ENCODE measurements at regions not wholly inside any gene's neighbourhood (a gene's known extent, or its start where the extent isn't known, plus 50 kb on each side); places are given as distances from the start of the nearest gene placed in this dataset.

- DNase-seq = no peak
Measured at GRCh38 chr3:151992326-151993041, 119.0 kb downstream of the SUCNR1 start.

DNA sequence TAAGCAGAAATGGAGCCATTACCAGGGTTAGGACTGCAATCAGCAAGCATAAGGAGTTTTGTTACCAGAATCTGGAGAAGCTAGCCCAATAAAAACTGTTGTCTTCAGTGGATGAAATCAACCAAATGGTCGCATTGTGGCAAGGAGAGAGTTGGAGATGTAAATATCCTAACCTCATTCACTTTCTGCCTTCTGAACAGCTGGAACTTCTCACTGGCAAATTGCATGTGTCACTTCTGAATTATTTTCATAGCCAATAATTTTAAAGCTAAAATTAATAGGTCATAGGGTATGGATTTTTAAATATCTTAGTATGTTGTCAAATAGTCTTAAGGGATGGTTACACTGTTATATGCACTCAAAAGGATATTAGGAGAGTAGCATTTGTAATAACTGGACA is 121.6 kb downstream of the SUCNR1 start:
- no peak for DNase-seq

DNA sequence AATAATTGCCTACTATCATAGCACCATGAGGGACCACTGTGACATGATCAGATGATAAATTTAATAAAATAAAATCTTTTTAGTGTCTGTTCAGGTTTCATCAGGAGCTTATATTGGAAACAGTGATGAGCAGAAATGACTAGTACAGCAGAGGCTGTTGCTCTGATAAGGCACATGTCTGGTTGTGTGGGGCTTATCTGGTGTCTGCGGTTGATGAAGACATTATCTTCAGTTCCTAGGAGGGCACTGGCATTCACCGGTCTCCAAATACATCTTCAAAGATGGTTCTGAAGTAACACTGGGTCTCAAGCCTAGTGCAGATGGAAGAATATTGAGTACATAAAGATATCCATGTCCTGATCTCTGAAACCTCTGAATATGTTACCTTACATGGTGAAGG is 125.3 kb downstream of the SUCNR1 start:
- DNase-seq = no peak

DNA sequence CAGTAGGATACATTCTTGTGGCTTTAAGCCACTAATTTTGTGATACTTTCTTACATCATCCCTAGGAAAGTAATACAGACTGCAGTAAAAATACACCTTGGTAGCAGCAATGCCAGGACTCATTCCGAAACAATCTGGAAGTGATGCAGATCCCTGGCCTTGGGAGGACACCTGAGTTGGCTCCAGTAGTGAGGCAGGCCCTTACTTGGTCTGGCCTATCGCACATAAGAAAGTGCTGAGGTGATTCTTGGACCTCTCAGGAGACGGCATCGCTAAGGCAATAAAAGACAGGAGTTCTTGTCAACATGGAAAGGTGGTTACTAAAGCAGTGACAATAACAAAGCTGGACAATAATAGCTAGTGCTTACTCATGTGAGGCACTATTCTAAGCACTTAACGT is 126.5 kb downstream of the SUCNR1 start:
- no peak for DNase-seq

DNA sequence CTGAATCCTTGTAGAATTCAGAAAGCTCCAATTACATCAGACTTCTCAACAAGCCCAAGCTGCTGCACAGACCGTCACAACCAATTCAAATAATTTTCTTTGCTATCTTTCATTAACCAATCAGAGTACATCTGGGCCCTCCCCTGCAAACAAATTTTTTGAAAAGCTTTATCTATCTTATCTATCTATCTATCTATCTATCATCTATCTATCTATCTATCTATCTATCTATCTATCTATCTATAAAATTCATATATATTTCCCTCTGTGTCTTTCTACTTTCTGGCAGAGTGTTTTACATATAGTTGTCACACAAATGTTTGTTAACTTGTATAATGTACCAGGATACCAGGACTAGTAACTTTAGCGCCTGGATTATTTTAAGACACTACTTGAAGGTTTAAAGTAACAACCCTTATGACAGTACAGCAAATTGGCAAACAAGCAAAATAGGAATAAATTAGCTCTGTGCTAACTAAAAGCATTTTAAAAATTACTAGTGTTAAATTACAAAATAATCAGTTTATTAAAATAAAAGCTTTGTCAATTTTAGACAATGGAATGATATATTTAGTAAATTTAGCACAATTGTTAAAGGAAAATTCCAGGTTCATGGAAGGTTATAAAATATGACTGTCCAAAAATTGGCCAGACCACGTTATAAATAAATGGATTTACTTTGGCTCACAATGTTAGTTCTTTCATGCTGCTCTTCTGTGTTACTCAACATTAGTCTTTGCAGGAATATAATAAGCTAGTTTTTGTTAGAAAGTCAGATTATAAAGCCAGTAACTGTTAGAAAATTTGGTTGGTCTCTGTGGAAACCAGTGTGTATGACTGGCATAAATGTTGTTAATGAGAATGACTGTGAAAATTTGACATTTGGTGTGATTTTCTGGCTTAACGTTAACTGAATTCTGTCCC is 138.6 kb downstream of the SUCNR1 start:
- DNase-seq = no peak

- DNase-seq = no peak
Measured at GRCh38 chr3:152019508-152019907, 146.1 kb downstream of the SUCNR1 start.

DNA sequence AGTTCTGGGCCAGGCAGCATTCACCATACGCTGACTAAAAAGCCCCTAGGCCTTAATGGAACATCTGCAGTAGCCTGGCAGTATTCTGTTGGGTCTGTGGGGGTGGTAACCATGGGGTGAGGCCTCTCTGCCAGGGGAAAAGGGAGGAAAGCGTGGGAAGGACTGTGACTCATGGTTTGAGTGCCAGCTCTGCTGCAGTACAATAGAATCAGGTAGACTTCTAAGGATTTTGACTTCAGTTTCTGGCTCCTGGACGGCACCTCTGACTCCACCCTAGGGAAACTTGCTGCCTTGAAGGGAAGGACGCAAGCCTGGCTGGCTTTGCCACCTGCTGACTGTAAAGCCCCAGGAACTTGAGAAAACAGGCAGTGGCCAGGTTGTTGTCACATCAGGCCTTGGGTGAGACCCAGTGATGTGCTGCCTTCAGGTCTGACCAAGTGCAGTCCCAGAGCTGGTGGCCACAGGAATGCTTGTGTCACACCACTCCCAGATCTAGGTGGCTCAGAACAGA is 148.6 kb downstream of the SUCNR1 start:
- no peak for DNase-seq

DNA sequence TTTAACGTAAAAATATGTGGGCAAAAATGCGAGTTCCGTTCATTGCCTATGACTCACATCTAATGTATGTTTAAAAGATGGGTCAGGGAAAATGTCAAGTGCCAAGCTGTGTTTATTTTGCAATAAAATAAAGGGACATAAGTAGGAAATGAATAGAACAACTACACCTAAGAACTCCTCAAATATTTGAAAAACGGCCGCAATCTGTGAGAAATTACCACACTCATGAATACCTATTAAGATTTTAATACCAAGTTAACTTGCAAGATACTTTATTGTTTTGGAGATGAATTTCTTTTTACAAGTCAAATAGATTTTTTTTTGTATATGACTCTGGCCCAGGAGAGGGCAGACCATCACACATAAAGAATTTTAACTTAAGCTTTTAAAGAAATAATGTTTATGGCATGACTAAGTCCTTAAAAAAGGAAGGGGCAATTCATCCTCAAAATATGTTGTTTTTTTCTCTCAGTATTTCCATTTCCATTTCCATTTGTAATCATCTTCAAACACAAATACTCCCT is 152.7 kb downstream of the SUCNR1 start:
- no peak for DNase-seq

GRCh38 chr3:152030320-152030719 is 156.9 kb downstream of the SUCNR1 start:
- no peak for DNase-seq

DNA sequence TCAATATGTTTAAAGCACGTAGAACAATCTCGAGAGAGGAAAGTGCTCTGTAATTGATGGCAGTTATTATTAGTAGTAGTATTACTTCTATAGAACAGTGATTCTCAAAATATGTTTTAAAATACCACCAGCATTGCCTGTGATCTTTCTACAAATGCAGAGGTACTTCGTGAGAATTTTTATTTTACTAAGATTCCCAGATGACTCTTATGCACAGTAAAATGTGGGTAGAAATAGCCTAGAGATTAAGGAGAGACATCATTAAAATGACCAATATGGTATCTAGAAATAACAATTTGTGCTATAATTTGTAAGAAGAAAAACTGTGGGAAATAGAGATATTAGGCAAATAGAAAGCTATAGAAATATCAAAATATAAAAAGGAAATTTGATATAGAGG is 157.9 kb downstream of the SUCNR1 start:
- DNase-seq = no peak

- no peak for DNase-seq
Measured at GRCh38 chr3:152037297-152037696, 163.9 kb downstream of the SUCNR1 start.

- no peak for DNase-seq
Measured at GRCh38 chr3:152037953-152038352, 164.5 kb downstream of the SUCNR1 start.

GRCh38 chr3:152038490-152038889 is 165.0 kb downstream of the SUCNR1 start:
- DNase-seq = no peak

- DNase-seq = no peak
Measured at GRCh38 chr3:152039887-152040286, 166.4 kb downstream of the SUCNR1 start.

DNA sequence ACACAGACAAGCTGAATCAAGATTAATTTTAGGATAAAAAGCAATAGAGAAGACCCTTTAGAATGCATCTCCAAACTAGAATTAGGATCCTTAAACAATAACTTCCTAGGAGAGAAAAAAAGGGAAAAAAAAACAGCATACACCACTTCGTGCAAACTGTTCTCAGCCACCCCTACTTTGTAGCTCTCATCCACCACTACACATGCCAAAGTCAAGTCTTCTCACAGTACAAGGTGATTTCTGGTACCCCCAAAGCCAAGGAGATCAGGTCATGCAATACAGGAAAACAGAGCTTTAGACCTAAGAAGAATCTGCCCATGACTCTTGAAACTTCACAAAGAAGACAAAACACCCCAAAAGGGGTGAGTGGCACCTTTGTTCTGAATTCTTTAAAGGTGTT is 166.9 kb downstream of the SUCNR1 start:
- no peak for DNase-seq

DNA sequence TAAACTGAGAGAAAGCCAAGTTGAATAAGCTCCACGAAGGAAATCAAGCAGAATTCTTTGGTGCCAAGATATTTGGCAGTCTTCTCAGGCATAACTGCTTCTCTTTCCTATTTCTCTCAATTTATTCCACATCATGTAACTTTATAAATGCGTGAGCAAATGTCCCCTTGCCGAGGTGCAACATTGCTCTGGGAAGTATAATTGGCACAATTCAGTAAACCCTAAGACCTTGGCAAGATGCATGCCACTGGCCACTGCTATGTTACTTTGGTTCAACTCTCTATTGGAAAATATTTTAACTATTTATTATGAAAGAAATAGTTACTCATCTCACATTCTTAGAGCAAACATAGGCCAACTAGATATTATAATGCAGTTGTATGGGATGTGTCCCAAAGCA is 170.2 kb downstream of the SUCNR1 start:
- no peak for DNase-seq

GRCh38 chr3:152046280-152046679 is 172.8 kb downstream of the SUCNR1 start:
- no peak for DNase-seq

DNA sequence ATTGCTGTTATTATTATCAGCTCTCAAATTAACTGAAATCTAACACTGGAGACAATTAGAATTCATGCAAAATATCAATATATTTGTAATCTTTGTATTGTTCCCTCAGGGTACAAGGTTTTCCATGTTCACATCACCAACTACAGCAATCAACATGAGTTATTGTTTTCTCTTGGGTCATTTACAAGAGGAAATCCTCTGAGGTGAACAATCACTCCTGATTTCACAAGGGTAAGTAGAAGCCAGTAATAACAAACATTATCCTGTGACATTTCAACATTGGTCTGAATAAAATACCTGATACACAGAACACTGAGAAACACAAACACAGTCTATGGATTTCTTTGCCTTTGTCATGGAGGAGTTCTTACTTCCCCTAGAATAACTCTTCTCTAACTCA is 174.0 kb downstream of the SUCNR1 start:
- DNase-seq = no peak

GRCh38 chr3:152048831-152049230 is 175.4 kb downstream of the SUCNR1 start:
- DNase-seq = no peak

DNA sequence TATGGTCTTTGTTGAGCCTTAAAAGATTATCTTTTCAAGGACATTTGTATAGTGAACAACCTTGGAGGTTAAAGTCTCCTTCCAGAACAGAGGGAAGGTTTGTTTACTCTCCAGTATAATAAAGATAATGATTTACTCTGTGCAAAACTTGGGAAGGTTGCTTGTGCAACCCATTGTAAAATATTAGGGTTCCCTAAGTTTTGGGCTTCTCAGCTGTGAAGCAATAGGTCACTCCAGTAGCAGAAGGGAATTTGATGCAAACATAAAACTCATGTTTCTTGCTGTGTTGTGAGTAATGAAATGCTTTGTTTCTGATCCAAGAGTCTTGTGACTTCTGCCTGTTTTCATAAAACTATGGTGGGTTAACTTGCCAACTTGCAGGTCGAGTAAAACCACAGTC is 177.5 kb downstream of the SUCNR1 start:
- no peak for DNase-seq

GRCh38 chr3:152051501-152052404 is 178.3 kb downstream of the SUCNR1 start:
- DNase-seq = no peak

DNA sequence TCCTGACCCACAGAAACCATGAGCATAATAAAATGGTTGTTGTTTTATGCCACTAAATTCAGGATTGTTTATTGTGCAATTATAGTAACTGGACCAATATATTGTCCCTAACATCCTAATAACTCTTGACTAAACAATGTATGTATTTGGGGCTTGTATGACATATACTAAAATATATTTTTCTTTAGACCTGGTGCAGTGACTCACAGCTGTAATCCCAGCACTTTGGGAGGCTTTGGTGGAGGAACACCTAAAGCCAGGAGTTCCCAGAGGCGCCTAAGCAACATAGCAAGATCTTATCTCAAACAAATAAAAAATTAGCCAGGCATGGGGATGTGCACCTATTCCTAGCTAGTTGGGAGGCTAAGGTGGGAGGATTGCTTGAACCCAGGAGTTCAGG is 180.4 kb downstream of the SUCNR1 start:
- no peak for DNase-seq

DNA sequence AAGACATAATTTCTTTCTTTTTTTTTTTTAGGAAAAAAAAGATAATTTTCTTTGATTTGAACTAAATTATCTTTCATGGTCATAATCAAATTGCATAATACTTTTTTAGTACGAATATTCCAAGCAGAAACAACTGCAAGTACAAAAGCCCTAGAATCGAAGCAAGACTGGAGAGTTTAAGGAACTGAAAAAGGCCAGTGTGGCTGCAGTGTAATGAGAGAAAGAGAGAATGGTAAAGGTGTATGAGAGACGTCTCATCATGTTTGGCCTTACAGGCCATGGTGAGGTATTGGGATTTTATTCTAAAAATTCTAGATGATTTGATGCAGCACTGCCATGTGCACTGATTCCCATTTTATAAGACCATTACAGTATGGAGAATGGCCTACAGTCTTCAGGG is 180.9 kb downstream of the SUCNR1 start:
- DNase-seq = no peak
